ENCODE measurements at regions not wholly inside any gene's neighbourhood (a gene's known extent, or its start where the extent isn't known, plus 50 kb on each side); places are given as distances from the start of the nearest gene placed in this dataset.

DNA sequence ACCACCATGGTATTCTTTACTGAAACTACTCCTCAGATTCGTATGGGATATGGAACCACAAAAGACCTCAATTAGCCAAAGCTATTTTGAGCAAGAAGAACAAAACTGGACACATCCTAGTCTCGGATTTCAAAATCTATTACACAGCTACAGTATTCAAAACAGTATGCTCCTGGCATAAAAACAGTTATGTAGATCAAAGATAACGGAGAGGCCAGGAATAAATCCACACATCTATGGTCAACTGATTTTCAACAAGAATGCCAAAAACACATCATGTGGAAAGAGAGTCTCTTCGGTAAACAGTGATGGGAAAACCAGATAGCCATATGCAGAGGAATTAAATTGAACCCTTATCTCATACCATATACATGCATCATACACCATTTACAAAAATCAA, 155.3 kb downstream of the SPCS3 start:
- Mint-ChIP-seq H3K4me1 (no peaks in the 10 kb centered on the region), H3K27me3 (ENCODE audit: low read depth) (no peaks in the 10 kb centered on the region), H3K4me3 (no peak overlapping the region), H3K36me3 (no peaks in the 10 kb centered on the region), H3K9me3 (peaks cover 26% of the 10 kb centered on the region), H3K27ac (no peak overlapping the region)
- no peak for DNase-seq (ENCODE audit: low spot score in 2 of 2, unreplicated experiment in 2 of 2)
- TF ChIP-seq, protein P1, sequence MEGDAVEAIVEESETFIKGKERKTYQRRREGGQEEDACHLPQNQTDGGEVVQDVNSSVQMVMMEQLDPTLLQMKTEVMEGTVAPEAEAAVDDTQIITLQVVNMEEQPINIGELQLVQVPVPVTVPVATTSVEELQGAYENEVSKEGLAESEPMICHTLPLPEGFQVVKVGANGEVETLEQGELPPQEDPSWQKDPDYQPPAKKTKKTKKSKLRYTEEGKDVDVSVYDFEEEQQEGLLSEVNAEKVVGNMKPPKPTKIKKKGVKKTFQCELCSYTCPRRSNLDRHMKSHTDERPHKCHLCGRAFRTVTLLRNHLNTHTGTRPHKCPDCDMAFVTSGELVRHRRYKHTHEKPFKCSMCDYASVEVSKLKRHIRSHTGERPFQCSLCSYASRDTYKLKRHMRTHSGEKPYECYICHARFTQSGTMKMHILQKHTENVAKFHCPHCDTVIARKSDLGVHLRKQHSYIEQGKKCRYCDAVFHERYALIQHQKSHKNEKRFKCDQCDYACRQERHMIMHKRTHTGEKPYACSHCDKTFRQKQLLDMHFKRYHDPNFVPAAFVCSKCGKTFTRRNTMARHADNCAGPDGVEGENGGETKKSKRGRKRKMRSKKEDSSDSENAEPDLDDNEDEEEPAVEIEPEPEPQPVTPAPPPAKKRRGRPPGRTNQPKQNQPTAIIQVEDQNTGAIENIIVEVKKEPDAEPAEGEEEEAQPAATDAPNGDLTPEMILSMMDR (IDR thresholded peaks at IDR 0.05; ENCODE audit: unreplicated experiment), result no peak

DNA sequence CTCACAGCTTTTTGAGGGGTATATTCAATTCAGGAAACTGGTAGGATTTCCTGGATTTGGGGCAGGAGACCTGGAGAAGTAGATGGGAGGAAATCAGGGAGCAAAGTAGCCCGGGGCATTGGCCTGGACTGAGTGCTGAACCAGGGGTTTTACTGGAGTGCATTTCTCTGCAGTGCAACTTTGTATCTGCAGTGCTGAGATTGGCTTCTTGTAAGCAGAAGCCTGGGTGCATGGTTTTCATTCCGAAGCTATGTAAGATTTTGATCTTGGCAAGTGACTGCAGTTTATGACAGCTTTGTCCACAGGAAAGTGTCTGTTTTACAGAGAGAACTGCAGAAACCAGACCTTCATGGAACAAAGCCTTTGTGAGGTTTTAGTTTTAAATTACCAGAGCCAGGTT, 158.3 kb downstream of the SPCS3 start:
- TF ChIP-seq, protein P1 (IDR thresholded peaks at IDR 0.05; ENCODE audit: unreplicated experiment), result no peak
- no peaks in the 10 kb centered on the region for H3K27me3 Mint-ChIP-seq (ENCODE audit: low read depth)
- H3K27ac Mint-ChIP-seq, result no peak overlapping the region
- no peak for DNase-seq (ENCODE audit: low spot score in 2 of 2, unreplicated experiment in 2 of 2)
- no peaks in the 10 kb centered on the region for H3K4me1 Mint-ChIP-seq
- peaks cover 20% of the 10 kb centered on the region for H3K9me3 Mint-ChIP-seq
- no peaks in the 10 kb centered on the region for H3K36me3 Mint-ChIP-seq
- H3K4me3 Mint-ChIP-seq, result no peak overlapping the region

DNA sequence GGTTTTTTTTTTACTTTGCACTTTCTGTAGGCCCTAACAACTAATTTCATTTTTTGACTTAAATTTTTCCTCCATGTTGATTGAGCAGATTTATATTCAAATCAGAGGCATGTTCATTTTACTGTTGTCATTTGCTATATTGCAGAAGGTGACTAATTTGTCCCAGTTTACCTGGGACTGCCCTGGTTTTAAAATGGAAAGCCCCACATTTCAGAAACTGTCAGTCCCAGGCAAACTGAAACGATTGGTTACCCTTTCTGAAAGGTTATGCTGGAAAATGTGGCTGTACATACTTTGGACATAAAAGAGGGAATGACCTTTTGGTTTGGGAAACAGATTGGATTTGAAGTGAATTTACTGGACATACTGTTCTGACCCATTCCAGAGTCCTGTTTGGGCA, 160.0 kb downstream of the SPCS3 start:
- Mint-ChIP-seq H3K4me1 (no peaks in the 10 kb centered on the region), H3K27ac (no peak overlapping the region), H3K27me3 (ENCODE audit: low read depth) (no peaks in the 10 kb centered on the region), H3K9me3 (peaks cover 13% of the 10 kb centered on the region), H3K36me3 (no peaks in the 10 kb centered on the region), H3K4me3 (no peak overlapping the region)
- TF ChIP-seq, protein P1 (IDR thresholded peaks at IDR 0.05; ENCODE audit: unreplicated experiment), result no peak
- DNase-seq (ENCODE audit: low spot score in 2 of 2, unreplicated experiment in 2 of 2), result no peak

DNA sequence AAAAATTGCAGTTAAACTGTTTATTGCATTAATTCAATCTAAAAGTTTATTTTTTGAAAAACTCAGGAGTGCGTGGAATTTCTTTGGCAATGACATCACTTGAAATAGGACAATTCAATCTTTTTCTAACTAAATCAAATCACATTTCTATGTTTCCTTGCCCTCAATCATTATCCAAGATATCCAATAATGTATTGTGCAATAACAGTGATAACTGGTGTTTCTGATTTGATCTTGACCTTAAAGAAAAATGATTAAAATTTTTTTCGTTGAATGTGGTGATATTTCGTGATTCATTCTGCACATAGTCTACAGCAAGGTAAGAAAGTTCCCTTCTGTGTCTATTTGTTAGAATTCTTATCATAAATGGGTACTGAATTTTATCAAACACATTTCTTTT, 163.2 kb downstream of the SPCS3 start:
- Mint-ChIP-seq H3K27ac (no peak overlapping the region), H3K4me1 (no peaks in the 10 kb centered on the region), H3K9me3 (peaks cover 2% of the 10 kb centered on the region), H3K4me3 (no peak overlapping the region), H3K36me3 (no peaks in the 10 kb centered on the region), H3K27me3 (ENCODE audit: low read depth) (no peaks in the 10 kb centered on the region)
- TF ChIP-seq, protein P1 (IDR thresholded peaks at IDR 0.05; ENCODE audit: unreplicated experiment), result no peak
- DNase-seq (ENCODE audit: low spot score in 2 of 2, unreplicated experiment in 2 of 2), result no peak

DNA sequence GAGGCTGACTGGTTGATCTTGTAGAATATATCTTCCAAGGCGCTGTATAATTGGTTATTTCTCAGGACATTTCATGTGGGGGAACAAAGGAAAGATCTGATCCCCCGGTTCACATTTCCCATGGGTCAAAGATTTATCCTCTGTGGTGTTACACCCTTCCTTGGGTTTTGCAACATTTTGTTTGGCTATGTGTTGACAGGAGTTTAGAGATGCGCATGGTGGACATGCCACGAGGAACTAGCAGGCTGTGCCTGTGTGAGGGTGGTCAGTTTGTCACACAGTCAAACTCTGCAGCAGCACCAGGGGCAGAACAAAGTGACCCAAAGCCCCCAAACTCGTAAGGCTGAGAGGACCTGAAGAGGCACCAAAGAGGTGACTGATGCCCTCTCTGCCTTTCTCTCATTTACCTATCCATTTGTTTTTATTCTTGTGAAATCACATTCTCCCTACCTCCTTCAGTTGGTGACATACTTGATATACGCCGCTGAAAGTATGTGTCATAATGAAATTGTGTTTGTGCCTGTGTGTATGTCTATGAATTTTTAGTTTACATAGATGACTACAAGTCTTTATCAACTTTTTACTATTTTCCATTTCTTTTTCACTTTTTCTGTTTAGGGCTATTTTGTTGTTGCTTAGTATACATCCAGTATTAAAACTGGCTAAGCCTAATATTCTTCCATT, 164.7 kb downstream of the SPCS3 start:
- Mint-ChIP-seq H3K4me1 (no peaks in the 10 kb centered on the region), H3K36me3 (no peaks in the 10 kb centered on the region), H3K27me3 (ENCODE audit: low read depth) (no peaks in the 10 kb centered on the region), H3K4me3 (no peak overlapping the region), H3K9me3 (peaks cover 5% of the 10 kb centered on the region), H3K27ac (no peak overlapping the region)
- DNase-seq (ENCODE audit: low spot score in 2 of 2, unreplicated experiment in 2 of 2), result no peak
- TF ChIP-seq, protein P1 (IDR thresholded peaks at IDR 0.05; ENCODE audit: unreplicated experiment), result no peak

DNA sequence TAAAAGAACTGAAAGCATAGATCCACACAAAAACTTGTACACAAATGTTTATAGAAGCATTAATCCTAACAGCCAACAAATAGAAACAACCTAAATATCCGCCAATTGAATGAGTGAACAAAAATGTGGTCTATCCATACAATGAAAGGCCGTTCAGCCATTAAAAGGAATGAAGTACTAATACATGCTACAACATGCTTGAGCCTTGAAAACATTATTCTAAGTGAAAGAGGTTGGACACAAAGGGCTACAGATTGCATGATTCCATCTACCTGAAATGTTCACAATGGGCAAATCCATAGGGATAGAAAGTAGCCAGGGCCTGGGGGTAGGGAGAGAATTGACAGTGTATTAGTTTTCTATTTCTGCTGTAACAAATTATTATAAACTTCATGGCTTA, 169.2 kb downstream of the SPCS3 start:
- H3K27me3 Mint-ChIP-seq (ENCODE audit: low read depth), result no peaks in the 10 kb centered on the region
- no peak overlapping the region for H3K4me3 Mint-ChIP-seq
- DNase-seq (ENCODE audit: low spot score in 2 of 2, unreplicated experiment in 2 of 2), result no peak
- TF ChIP-seq, protein P1 (IDR thresholded peaks at IDR 0.05; ENCODE audit: unreplicated experiment), result no peak
- no peak overlapping the region for H3K27ac Mint-ChIP-seq
- H3K9me3 Mint-ChIP-seq, result peaks cover 5% of the 10 kb centered on the region
- no peaks in the 10 kb centered on the region for H3K4me1 Mint-ChIP-seq
- no peaks in the 10 kb centered on the region for H3K36me3 Mint-ChIP-seq
